ENCODE measurements at regions not wholly inside any gene's neighbourhood (a gene's known extent, or its start where the extent isn't known, plus 50 kb on each side); places are given as distances from the start of the nearest gene placed in this dataset.

GRCh38 chr13:21980049-21980448, 309.2 kb downstream of the FGF9 start:
- TF ChIP-seq JUND (IDR thresholded peaks at IDR 0.05) (no peak), YY1 (IDR thresholded peaks at IDR 0.05; ENCODE audit: extremely low read depth, insufficient replicate concordance, low read depth, low read length) (no peak), CTCF (IDR thresholded peaks at IDR 0.05 in 2 of 3, conservative IDR thresholded peaks at IDR 0.05 in 1 of 3; ENCODE audit: borderline replicate concordance in 1 of 3, insufficient read depth in 1 of 3, low read depth in 2 of 3, low read length in 2 of 3) (no peak), POLR2A (IDR thresholded peaks at IDR 0.05; ENCODE audit: borderline replicate concordance, extremely low read depth, insufficient read depth, insufficient read length) (no peak), SRF (IDR thresholded peaks at IDR 0.05; ENCODE audit: low read depth) (no peak), RAD21 (IDR thresholded peaks at IDR 0.05; ENCODE audit: low read depth) (no peak), ZNF274 (IDR thresholded peaks at IDR 0.05; ENCODE audit: low read depth, low read length) (no peak), EZH2 (IDR thresholded peaks at IDR 0.05) (no peak), ATF3 (IDR thresholded peaks at IDR 0.05) (no peak), MAX (IDR thresholded peaks at IDR 0.05) (no peak), POLR2AphosphoS5 (IDR thresholded peaks at IDR 0.05; ENCODE audit: low read depth, low read length) (no peak), SP1 (IDR thresholded peaks at IDR 0.05; ENCODE audit: low read depth) (no peak), ZBTB33 (IDR thresholded peaks at IDR 0.05; ENCODE audit: extremely low read depth, insufficient replicate concordance, low read length) (no peak)

All from HCT116 (cell line).